ENCODE measurements at regions not wholly inside any gene's neighbourhood (a gene's known extent, or its start where the extent isn't known, plus 50 kb on each side); places are given as distances from the start of the nearest gene placed in this dataset.
A peak's percentile ranks its signal among the peaks of the same experiment; 100 is the strongest.
"Not testable (repeated sequence)": the region's sequence is repeated elsewhere in the genome, so short reads cannot be mapped to it uniquely, and the experiment has no call there.

GRCh38 chr11:34750692-34751405, 130.0 kb downstream of the EHF start:
- DNase-seq: no peak

GRCh38 chr11:34749666-34750659, 129.1 kb downstream of the EHF start:
- DNase-seq: no peak

GRCh38 chr11:34748036-34748435, 127.1 kb downstream of the EHF start:
- DNase-seq: no peak

GRCh38 chr11:34747251-34747650, 126.4 kb downstream of the EHF start:
- peak; percentile 5 for DNase-seq

- DNase-seq: no peak
Measured at GRCh38 chr11:34745195-34745594, 124.3 kb downstream of the EHF start.

- DNase-seq: no peak
Measured at GRCh38 chr11:34744511-34744910, 123.6 kb downstream of the EHF start.

GRCh38 chr11:34738237-34738636, 117.3 kb downstream of the EHF start:
- no peak for DNase-seq

- DNase-seq: no peak
Measured at GRCh38 chr11:34732831-34733230, 111.9 kb downstream of the EHF start.

- DNase-seq: no peak
Measured at GRCh38 chr11:34731603-34732002, 110.7 kb downstream of the EHF start.

- DNase-seq: no peak
Measured at GRCh38 chr11:34730544-34731295, 109.8 kb downstream of the EHF start.

- no peak for DNase-seq
Measured at GRCh38 chr11:34728609-34729008, 107.7 kb downstream of the EHF start.

- no peak for DNase-seq
Measured at GRCh38 chr11:34727228-34727737, 106.4 kb downstream of the EHF start.

- no peak for DNase-seq
Measured at GRCh38 chr11:34724973-34725372, 104.1 kb downstream of the EHF start.

- no peak for DNase-seq
Measured at GRCh38 chr11:34721646-34722045, 100.8 kb downstream of the EHF start.

GRCh38 chr11:34719303-34719848, 98.5 kb downstream of the EHF start:
- DNase-seq: no peak

- not testable (repeated sequence) for DNase-seq
Measured at GRCh38 chr11:34713631-34714030, 92.7 kb downstream of the EHF start.
